ENCODE measurements at regions not wholly inside any gene's neighbourhood (a gene's known extent, or its start where the extent isn't known, plus 50 kb on each side); places are given as distances from the start of the nearest gene placed in this dataset.

DNA sequence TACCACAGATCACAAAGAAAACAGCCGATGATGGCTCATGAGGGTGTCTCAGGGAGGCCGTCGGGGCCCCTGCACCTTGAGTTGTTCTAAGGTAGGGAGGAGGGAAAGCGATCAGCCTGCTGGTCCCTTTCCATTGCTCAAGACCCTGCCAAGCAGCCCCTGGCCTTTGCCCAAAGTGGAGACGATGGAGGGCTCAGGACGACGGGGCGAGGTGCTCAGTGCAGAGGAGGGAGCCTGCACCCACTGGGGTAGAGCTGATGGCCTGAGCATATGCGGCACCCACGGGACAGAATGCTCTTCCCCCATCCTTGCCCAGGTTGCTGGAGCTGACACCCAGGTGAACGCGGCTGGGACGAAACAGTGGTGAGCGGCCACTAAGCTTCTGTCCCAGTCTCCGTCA lies 58.3 kb upstream of the FAM20C start:
- no peak for ATAC-seq
- TF ChIP-seq SNAI2 (CRISPR knock-in tag; IDR thresholded peaks at IDR 0.05) (no peak), TCF4 (CRISPR knock-in tag; IDR thresholded peaks at IDR 0.05; ENCODE audit: borderline replicate concordance) (no peak), GLIS3 (CRISPR knock-in tag; IDR thresholded peaks at IDR 0.05) (no peak), ZFP3 (CRISPR knock-in tag; IDR thresholded peaks at IDR 0.05) (no peak), OSR1 (CRISPR knock-in tag; IDR thresholded peaks at IDR 0.05) (no peak), RARB (CRISPR knock-in tag; IDR thresholded peaks at IDR 0.05) (no peak), PPARA (CRISPR knock-in tag; IDR thresholded peaks at IDR 0.05; ENCODE audit: borderline replicate concordance) (no peak), ESRRG (CRISPR knock-in tag; IDR thresholded peaks at IDR 0.05) (no peak), ZFP30 (CRISPR knock-in tag; IDR thresholded peaks at IDR 0.05) (no peak), CSDC2 (CRISPR knock-in tag; IDR thresholded peaks at IDR 0.05) (no peak), ZNF8 (CRISPR knock-in tag; IDR thresholded peaks at IDR 0.05) (no peak)

- no peak for ATAC-seq
Observed at GRCh38 chr7:134561-135256, 57.7 kb upstream of the FAM20C start.

DNA sequence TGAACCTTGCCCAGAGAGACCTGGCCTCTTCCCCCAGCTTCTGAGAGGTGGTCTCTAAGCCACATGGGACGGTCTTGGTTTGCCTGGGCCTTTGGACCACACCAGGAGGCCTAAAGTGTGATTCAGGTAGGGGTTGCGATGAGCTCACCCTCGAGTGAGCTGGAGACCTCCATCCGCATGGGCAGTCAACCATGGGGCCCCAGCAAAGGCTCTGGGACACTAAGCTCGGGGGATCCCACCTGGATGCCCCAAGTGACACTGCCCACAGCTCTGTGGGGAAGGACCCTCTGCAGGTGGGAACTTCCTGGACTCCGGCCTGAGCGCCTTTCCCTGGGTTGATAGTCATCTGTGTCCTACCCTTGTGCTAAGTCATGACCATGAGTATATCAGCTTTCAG lies 57.1 kb upstream of the FAM20C start:
- TF ChIP-seq, protein P1, sequence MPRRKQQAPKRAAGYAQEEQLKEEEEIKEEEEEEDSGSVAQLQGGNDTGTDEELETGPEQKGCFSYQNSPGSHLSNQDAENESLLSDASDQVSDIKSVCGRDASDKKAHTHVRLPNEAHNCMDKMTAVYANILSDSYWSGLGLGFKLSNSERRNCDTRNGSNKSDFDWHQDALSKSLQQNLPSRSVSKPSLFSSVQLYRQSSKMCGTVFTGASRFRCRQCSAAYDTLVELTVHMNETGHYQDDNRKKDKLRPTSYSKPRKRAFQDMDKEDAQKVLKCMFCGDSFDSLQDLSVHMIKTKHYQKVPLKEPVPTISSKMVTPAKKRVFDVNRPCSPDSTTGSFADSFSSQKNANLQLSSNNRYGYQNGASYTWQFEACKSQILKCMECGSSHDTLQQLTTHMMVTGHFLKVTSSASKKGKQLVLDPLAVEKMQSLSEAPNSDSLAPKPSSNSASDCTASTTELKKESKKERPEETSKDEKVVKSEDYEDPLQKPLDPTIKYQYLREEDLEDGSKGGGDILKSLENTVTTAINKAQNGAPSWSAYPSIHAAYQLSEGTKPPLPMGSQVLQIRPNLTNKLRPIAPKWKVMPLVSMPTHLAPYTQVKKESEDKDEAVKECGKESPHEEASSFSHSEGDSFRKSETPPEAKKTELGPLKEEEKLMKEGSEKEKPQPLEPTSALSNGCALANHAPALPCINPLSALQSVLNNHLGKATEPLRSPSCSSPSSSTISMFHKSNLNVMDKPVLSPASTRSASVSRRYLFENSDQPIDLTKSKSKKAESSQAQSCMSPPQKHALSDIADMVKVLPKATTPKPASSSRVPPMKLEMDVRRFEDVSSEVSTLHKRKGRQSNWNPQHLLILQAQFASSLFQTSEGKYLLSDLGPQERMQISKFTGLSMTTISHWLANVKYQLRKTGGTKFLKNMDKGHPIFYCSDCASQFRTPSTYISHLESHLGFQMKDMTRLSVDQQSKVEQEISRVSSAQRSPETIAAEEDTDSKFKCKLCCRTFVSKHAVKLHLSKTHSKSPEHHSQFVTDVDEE (CRISPR knock-in tag; IDR thresholded peaks at IDR 0.05): no peak
- TF ChIP-seq ESRRG (CRISPR knock-in tag; IDR thresholded peaks at IDR 0.05) (no peak), OSR1 (CRISPR knock-in tag; IDR thresholded peaks at IDR 0.05) (no peak), PATZ1 (CRISPR knock-in tag; IDR thresholded peaks at IDR 0.05; ENCODE audit: borderline replicate concordance) (no peak), CSDC2 (CRISPR knock-in tag; IDR thresholded peaks at IDR 0.05) (no peak), ZNF8 (CRISPR knock-in tag; IDR thresholded peaks at IDR 0.05) (no peak), RARB (CRISPR knock-in tag; IDR thresholded peaks at IDR 0.05) (no peak), ZFP30 (CRISPR knock-in tag; IDR thresholded peaks at IDR 0.05) (no peak), BACH2 (CRISPR knock-in tag; IDR thresholded peaks at IDR 0.05; ENCODE audit: borderline replicate concordance) (no peak)

More at GRCh38 chr7:134561-135256, 57.7 kb upstream of the FAM20C start:
- no peak for TF ChIP-seq GLIS3 (CRISPR knock-in tag; IDR thresholded peaks at IDR 0.05)
- no peak for TF ChIP-seq CSDC2 (CRISPR knock-in tag; IDR thresholded peaks at IDR 0.05)
- TF ChIP-seq ZNF70 (CRISPR knock-in tag; IDR thresholded peaks at IDR 0.05): no peak
- no peak for TF ChIP-seq PPARA (CRISPR knock-in tag; IDR thresholded peaks at IDR 0.05; ENCODE audit: borderline replicate concordance)
- no peak for TF ChIP-seq CSRNP3 (CRISPR knock-in tag; IDR thresholded peaks at IDR 0.05)
- no peak for TF ChIP-seq TOX (CRISPR knock-in tag; IDR thresholded peaks at IDR 0.05; ENCODE audit: borderline replicate concordance)
- no peak for TF ChIP-seq OSR1 (CRISPR knock-in tag; IDR thresholded peaks at IDR 0.05)
- TF ChIP-seq TCF4 (CRISPR knock-in tag; IDR thresholded peaks at IDR 0.05; ENCODE audit: borderline replicate concordance): no peak

GRCh38 chr7:135731-136645 lies 56.4 kb upstream of the FAM20C start:
- ATAC-seq: no peak
- TF ChIP-seq OSR1 (CRISPR knock-in tag; IDR thresholded peaks at IDR 0.05): no peak
- TF ChIP-seq GLIS3 (CRISPR knock-in tag; IDR thresholded peaks at IDR 0.05): no peak
- TF ChIP-seq POU6F1 (CRISPR knock-in tag; IDR thresholded peaks at IDR 0.05; ENCODE audit: borderline replicate concordance, low read depth): no peak
- TF ChIP-seq ISL1 (CRISPR knock-in tag; IDR thresholded peaks at IDR 0.05): no peak
- TF ChIP-seq ARNTL (CRISPR knock-in tag; IDR thresholded peaks at IDR 0.05; ENCODE audit: borderline replicate concordance, low read depth): no peak
- TF ChIP-seq ZFP3 (CRISPR knock-in tag; IDR thresholded peaks at IDR 0.05): no peak
- TF ChIP-seq BACH2 (CRISPR knock-in tag; IDR thresholded peaks at IDR 0.05; ENCODE audit: borderline replicate concordance): no peak
- no peak for TF ChIP-seq SNAI2 (CRISPR knock-in tag; IDR thresholded peaks at IDR 0.05)
- TF ChIP-seq TCF4 (CRISPR knock-in tag; IDR thresholded peaks at IDR 0.05; ENCODE audit: borderline replicate concordance): no peak
- no peak for TF ChIP-seq ZNF8 (CRISPR knock-in tag; IDR thresholded peaks at IDR 0.05)
- TF ChIP-seq, protein P2, sequence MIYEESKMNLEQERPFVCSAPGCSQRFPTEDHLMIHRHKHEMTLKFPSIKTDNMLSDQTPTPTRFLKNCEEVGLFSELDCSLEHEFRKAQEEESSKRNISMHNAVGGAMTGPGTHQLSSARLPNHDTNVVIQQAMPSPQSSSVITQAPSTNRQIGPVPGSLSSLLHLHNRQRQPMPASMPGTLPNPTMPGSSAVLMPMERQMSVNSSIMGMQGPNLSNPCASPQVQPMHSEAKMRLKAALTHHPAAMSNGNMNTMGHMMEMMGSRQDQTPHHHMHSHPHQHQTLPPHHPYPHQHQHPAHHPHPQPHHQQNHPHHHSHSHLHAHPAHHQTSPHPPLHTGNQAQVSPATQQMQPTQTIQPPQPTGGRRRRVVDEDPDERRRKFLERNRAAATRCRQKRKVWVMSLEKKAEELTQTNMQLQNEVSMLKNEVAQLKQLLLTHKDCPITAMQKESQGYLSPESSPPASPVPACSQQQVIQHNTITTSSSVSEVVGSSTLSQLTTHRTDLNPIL (CRISPR knock-in tag; IDR thresholded peaks at IDR 0.05; ENCODE audit: low read depth): no peak

More for the DNA sequence above, 57.1 kb upstream of the FAM20C start:
- ATAC-seq: no peak
